IMR-90 (cell line): ENCODE measurements at regions not wholly inside any gene's neighbourhood (a gene's known extent, or its start where the extent isn't known, plus 50 kb on each side); places are given as distances from the start of the nearest gene placed in this dataset.

Experiments used
- ATAC-seq: fragments of 200-7000 bp; cut with Tn5 transposase; 2 replicates; pipeline ENCODE4 v1.9.1; 2020; ENCODE audit warnings: low read depth, mild to moderate bottlenecking, moderate library complexity
- BruUV-seq: library from RNA; stranded (reverse); fragments of 400-500 nt; replicated peaks from 2 replicates; lab custom pipeline; 2021; lab: Mats Ljungman, UMichigan
- CTCF ChIA-PET: fragments of 300-600 bp; formaldehyde crosslinking; extraction: SDS; loops from one replicate; lab custom pipeline; 2021; ENCODE audit warnings: antibody characterized with exemption; lab: Yijun Ruan, JAX
- POLR2A ChIA-PET: fragments of 300-600 bp; sonication (Branson Sonifier 250); formaldehyde crosslinking; loops from one replicate; lab custom pipeline; 2022; ENCODE audit warnings: antibody characterized with exemption; ENCODE audit not compliant: unreplicated experiment; lab: Charles Lee
- DNase-seq: peaks from one replicate; pipeline ENCODE4 v3.0.0; 2013
- H2AFZ ChIP-seq: replicated peaks from 2 replicates; pipeline ENCODE3; 2013; ENCODE audit warnings: low read length, mild to moderate bottlenecking; ENCODE audit not compliant: poor library complexity
- H2AK5ac ChIP-seq: 2 replicates; pipeline ENCODE4 v1.6.1; 2013; ENCODE audit warnings: low read depth, low read length, inconsistent platforms
- H2AK9ac ChIP-seq: replicated peaks from 2 replicates; pipeline ENCODE3; 2013; ENCODE audit warnings: mild to moderate bottlenecking, low read depth, low read length, moderate library complexity; ENCODE audit not compliant: poor library complexity
- H2BK120ac ChIP-seq: 2 replicates; pipeline ENCODE4 v1.6.1; 2013; ENCODE audit warnings: low read depth, low read length, inconsistent platforms
- H2BK15ac ChIP-seq: 3 replicates; pipeline ENCODE4 v1.6.1; 2013; ENCODE audit warnings: low read depth, low read length, inconsistent platforms
- H2BK20ac ChIP-seq: 2 replicates; pipeline ENCODE4 v1.6.1; 2013; ENCODE audit warnings: low read depth, mild to moderate bottlenecking, inconsistent platforms, low read length, moderate library complexity
- H2BK5ac ChIP-seq: 2 replicates; pipeline ENCODE4 v1.6.1; 2013; ENCODE audit warnings: mild to moderate bottlenecking, low read depth, low read length, inconsistent platforms; ENCODE audit not compliant: poor library complexity, severe bottlenecking
- H3K14ac ChIP-seq: replicated peaks from 2 replicates; pipeline ENCODE4 v1.6.1; 2013; ENCODE audit warnings: low read depth, low read length, inconsistent platforms
- H3K18ac ChIP-seq: 2 replicates; pipeline ENCODE4 v1.6.1; 2013; ENCODE audit warnings: low read depth, low read length, control low read depth
- H3K23ac ChIP-seq: 2 replicates; pipeline ENCODE4 v1.6.1; 2013; ENCODE audit warnings: low read depth, low read length, inconsistent platforms
- H3K27ac ChIP-seq: 2 replicates; pipeline ENCODE4 v1.5.1; 2013; ENCODE audit warnings: mild to moderate bottlenecking, control low read depth, low read length; ENCODE audit not compliant: insufficient read depth
- H3K27me3 ChIP-seq: 2 replicates; pipeline ENCODE4 v1.6.1; 2013; ENCODE audit warnings: low read length; ENCODE audit not compliant: control insufficient read depth, insufficient read depth
- H3K36me3 ChIP-seq: 2 replicates; pipeline ENCODE4 v1.6.1; 2013; ENCODE audit warnings: low read length, mixed read lengths; ENCODE audit not compliant: control insufficient read depth, insufficient read depth
- H3K4ac ChIP-seq: 2 replicates; pipeline ENCODE4 v1.6.1; 2013; ENCODE audit warnings: low read depth, low read length, inconsistent platforms
- H3K4me1 ChIP-seq: 2 replicates; pipeline ENCODE4 v1.6.1; 2013; ENCODE audit warnings: low read length, mixed read lengths; ENCODE audit not compliant: control insufficient read depth, insufficient read depth
- H3K4me2 ChIP-seq: 2 replicates; pipeline ENCODE4 v1.6.1; 2013; ENCODE audit warnings: low read depth, mild to moderate bottlenecking, control low read depth, low read length, moderate library complexity
- H3K4me3 ChIP-seq: 2 replicates; pipeline ENCODE4 v1.5.1; 2013; ENCODE audit warnings: low read depth, mild to moderate bottlenecking, control low read depth, low read length, moderate library complexity; ENCODE audit not compliant: insufficient read depth
- H3K56ac ChIP-seq: 2 replicates; pipeline ENCODE4 v1.6.1; 2013; ENCODE audit warnings: low read length, inconsistent platforms; ENCODE audit not compliant: insufficient read depth; ENCODE audit errors: extremely low read depth
- H3K79me1 ChIP-seq, 2 experiments: 2 replicates each; pipeline ENCODE4 v1.6.1; 2013; ENCODE audit warnings: low read length in 2 of 2, inconsistent platforms in 1 of 2, low read depth in 1 of 2
- H3K9ac ChIP-seq: 2 replicates; pipeline ENCODE4 v1.6.1; 2013; ENCODE audit warnings: low read depth, low read length, control low read depth
- H3K9me1 ChIP-seq: 2 replicates; pipeline ENCODE4 v1.6.1; 2013; ENCODE audit warnings: low read length, inconsistent platforms; ENCODE audit not compliant: insufficient read depth
- H3K9me3 ChIP-seq: 2 replicates; pipeline ENCODE4 v1.6.1; 2013; ENCODE audit warnings: low read length; ENCODE audit not compliant: control insufficient read depth, insufficient read depth
- H4K20me1 ChIP-seq: 2 replicates; pipeline ENCODE4 v1.6.1; 2013; ENCODE audit warnings: low read length, inconsistent platforms; ENCODE audit not compliant: insufficient read depth
- H4K5ac ChIP-seq: 2 replicates; pipeline ENCODE4 v1.6.1; 2013; ENCODE audit warnings: mild to moderate bottlenecking, low read depth, low read length, control low read depth
- H4K8ac ChIP-seq, 2 experiments: 2 replicates each; pipeline ENCODE4 v1.6.1; 2013; ENCODE audit warnings: low read depth in 2 of 2, low read length in 2 of 2, control low read depth in 1 of 2, inconsistent platforms in 1 of 2
- H4K91ac ChIP-seq: 2 replicates; pipeline ENCODE4 v1.6.1; 2013; ENCODE audit warnings: low read depth, low read length, inconsistent platforms; ENCODE audit not compliant: insufficient read depth
- BHLHE40 ChIP-seq: fragments of 150-350 bp; IDR thresholded peaks from 2 replicates; pipeline ENCODE4 v1.6.1; 2016; ENCODE audit warnings: mild to moderate bottlenecking, low read depth, low read length
- CEBPB ChIP-seq: IDR thresholded peaks from 2 replicates; pipeline ENCODE4 v1.6.1; 2012; ENCODE audit warnings: low read depth, low read length, improper control_type of control experiment
- CTCF ChIP-seq: conservative IDR thresholded peaks from 2 replicates; pipeline ENCODE4 v1.5.1; 2012; ENCODE audit warnings: mild to moderate bottlenecking, low read depth, low read length, improper control_type of control experiment
- ELK1 ChIP-seq: fragments of 150-350 bp; IDR thresholded peaks from 2 replicates; pipeline ENCODE4 v1.6.1; 2016; ENCODE audit warnings: low read depth, mild to moderate bottlenecking, low read length, moderate library complexity, borderline replicate concordance
- FOS ChIP-seq: fragments of 150-350 bp; IDR thresholded peaks from 2 replicates; pipeline ENCODE4 v1.6.1; 2016; ENCODE audit warnings: low read depth, low read length
- MAFK ChIP-seq: IDR thresholded peaks from 2 replicates; pipeline ENCODE4 v1.6.1; 2012; ENCODE audit warnings: low read depth, low read length, improper control_type of control experiment
- MAZ ChIP-seq: IDR thresholded peaks from 2 replicates; pipeline ENCODE4 v1.6.1; 2012; ENCODE audit warnings: low read depth, mild to moderate bottlenecking, low read length, improper control_type of control experiment, moderate library complexity, borderline replicate concordance
- MXI1 ChIP-seq: IDR thresholded peaks from 2 replicates; pipeline ENCODE4 v1.6.1; 2012; ENCODE audit warnings: low read depth, mild to moderate bottlenecking, low read length, moderate library complexity, borderline replicate concordance
- NFE2L2 ChIP-seq: fragments of 150-350 bp; IDR thresholded peaks from 2 replicates; pipeline ENCODE4 v1.6.1; 2016; ENCODE audit warnings: low read depth, mild to moderate bottlenecking, low read length
- RAD21 ChIP-seq: IDR thresholded peaks from 2 replicates; pipeline ENCODE4 v1.6.1; 2012; ENCODE audit warnings: low read length, improper control_type of control experiment
- RCOR1 ChIP-seq: IDR thresholded peaks from 2 replicates; pipeline ENCODE4 v1.6.1; 2012; ENCODE audit warnings: mild to moderate bottlenecking, low read length, improper control_type of control experiment; ENCODE audit not compliant: insufficient replicate concordance
- SMC3 ChIP-seq: fragments of 150-350 bp; IDR thresholded peaks from 2 replicates; pipeline ENCODE4 v1.6.1; 2016; ENCODE audit warnings: low read depth, mild to moderate bottlenecking, antibody characterized with exemption, low read length, moderate library complexity
- USF2 ChIP-seq: fragments of 150-350 bp; IDR thresholded peaks from 2 replicates; pipeline ENCODE4 v1.6.1; 2017; ENCODE audit warnings: mild to moderate bottlenecking, antibody characterized with exemption, low read length, low read depth
- WGBS, 2 experiments: methylation state at CpG; one replicate each; pipeline versions ENCODE4 v1.1.5 to v1.1.7; 2013; ENCODE audit warnings: missing lambda C conversion rate in 2 of 2; ENCODE audit not compliant: insufficient read length in 1 of 2; ENCODE audit errors: extremely low coverage in 2 of 2; 5-methylcytosine and 5-hydroxymethylcytosine counted together
- dilution Hi-C: fragments of 300-500 bp; cut with HindIII; formaldehyde crosslinking; loops from one replicate; pipeline ENCODE4 v1.14.3; 2018; ENCODE audit warnings: low sequenced_read_pairs; ENCODE audit not compliant: unreplicated experiment
- in situ Hi-C: fragments of 300-500 bp; cut with MboI; formaldehyde crosslinking; loops from 3 replicates; pipeline ENCODE4 v1.14.3; 2019; ENCODE audit warnings: low sequenced_read_pairs, inconsistent platforms, mixed read lengths
- intact Hi-C: fragments of 100-400 bp; cut with micrococcal nuclease; formaldehyde crosslinking; loops from 2 replicates; pipeline ENCODE4 v1.10.0; 2022

- Histone ChIP-seq H3K4me3 (no peak overlapping the region), H4K8ac (no peak overlapping the region), H2AK5ac (no peak overlapping the region), H3K9me3 (peaks cover 14% of the 10 kb centered on the region; the same call in 1 of the 2 replicates), H3K14ac (no peak overlapping the region), H3K4ac (no peak overlapping the region), H2AFZ (no peak overlapping the region), H3K79me1 (no peaks in the 10 kb centered on the region), H3K9me1 (no peaks in the 10 kb centered on the region), H2AK9ac (no peak overlapping the region), H2BK15ac (no peak overlapping the region), H2BK20ac (no peak overlapping the region), H3K4me1 (no peaks in the 10 kb centered on the region), H3K4me2 (no peak overlapping the region), H4K91ac (no peak overlapping the region), H2BK120ac (no peak overlapping the region), H3K36me3 (no peaks in the 10 kb centered on the region), H3K56ac (no peak overlapping the region), H3K9ac (no peak overlapping the region), H2BK5ac (no peak overlapping the region), H3K27ac (no peak overlapping the region), H3K18ac (no peak overlapping the region), H3K23ac (no peak overlapping the region), H3K27me3 (no peaks in the 10 kb centered on the region), H4K5ac (no peak overlapping the region), H4K20me1 (no peaks in the 10 kb centered on the region)
- POLR2A ChIA-PET: no interaction called here
- CTCF ChIA-PET: no interaction called here
- TF ChIP-seq MXI1 (no peak), FOS (no peak), USF2 (no peak), RAD21 (no peak), ELK1 (no peak), RCOR1 (no peak), CTCF (no peak), BHLHE40 (no peak), MAZ (no peak), MAFK (no peak), NFE2L2 (no peak), CEBPB (no peak), SMC3 (no peak)
- no peak for DNase-seq
- ATAC-seq: no peak
- WGBS, 2 experiments: 50% methylated on average over 1 of the region's 3 CpGs; no CpG with 5 or more reads in 1 of the 2 experiments
- dilution Hi-C loops (no loop called here), in situ Hi-C loops (no loop called here), intact Hi-C loops (no loop called here)
- no TSS peak for BruUV-seq
These were observed 538.8 kb upstream of the STXBP6 start for GRCh38 chr14:25588751-25589150.
